K562 (cell line): ENCODE measurements at regions not wholly inside any gene's neighbourhood (a gene's known extent, or its start where the extent isn't known, plus 50 kb on each side); places are given as distances from the start of the nearest gene placed in this dataset.

Experiments used
- BMI1 ChIP-seq: fragments of 150-350 bp; IDR thresholded peaks from 2 replicates; pipeline ENCODE4 v1.6.1; 2014; ENCODE audit warnings: low read length
- ELF2 ChIP-seq: fragments of 250-450 bp; sonication (Bioruptor Pico); IDR thresholded peaks from 2 replicates; pipeline ENCODE4 v1.5.0; 2021; ENCODE audit warnings: mild to moderate bottlenecking
- FOXK2 ChIP-seq, 2 experiments: fragments of 450-650 bp; IDR thresholded peaks in 1 of 2; conservative IDR thresholded peaks in 1 of 2; 2 replicates each; pipeline ENCODE4 v1.6.1; 2016; ENCODE audit warnings: low read depth in 2 of 2, mild to moderate bottlenecking in 1 of 2
- FOXM1 ChIP-seq, 2 experiments: fragments of 450-650 bp in 1 of 2; sonication (generic) in 1 of 2; formaldehyde crosslinking in 1 of 2; IDR thresholded peaks; 2 replicates each; pipeline versions ENCODE4 v1.6.1 to v1.9.0; 2017 to 2022; ENCODE audit warnings: low read depth in 2 of 2, mild to moderate bottlenecking in 2 of 2, missing genetic modification reagents in 1 of 2, moderate library complexity in 1 of 2
- ILF3 ChIP-seq: fragments of 450-650 bp; IDR thresholded peaks from 2 replicates; pipeline ENCODE4 v1.6.1; 2018; ENCODE audit warnings: antibody characterized with exemption, mild to moderate bottlenecking, moderate library complexity, borderline replicate concordance
- JUNB ChIP-seq: fragments of 450-650 bp; formaldehyde crosslinking; conservative IDR thresholded peaks from 2 replicates; pipeline ENCODE4 v1.4.0; 2020; ENCODE audit warnings: mild to moderate bottlenecking
- MEIS2 ChIP-seq: fragments of 450-650 bp; IDR thresholded peaks from 2 replicates; pipeline ENCODE4 v1.6.1; 2014; ENCODE audit warnings: mild to moderate bottlenecking; ENCODE audit not compliant: partially characterized antibody
- NFE2 ChIP-seq: IDR thresholded peaks from 2 replicates; pipeline ENCODE4 v1.6.1; 2014; ENCODE audit warnings: antibody characterized with exemption, low read depth
- RAD21 ChIP-seq, 2 experiments: fragments of 250-450 bp in 1 of 2; fragments of 450-650 bp in 1 of 2; sonication (Bioruptor Pico) in 1 of 2; formaldehyde crosslinking in 1 of 2; IDR thresholded peaks in 1 of 2; conservative IDR thresholded peaks in 1 of 2; 2 replicates each; pipeline versions ENCODE4 v1.4.0 to v1.8.0; 2020 to 2022; ENCODE audit warnings: mild to moderate bottlenecking in 2 of 2, moderate library complexity in 1 of 2
- ZC3H8 ChIP-seq: fragments of 450-650 bp; IDR thresholded peaks from 2 replicates; pipeline ENCODE4 v1.6.1; 2017
- TF ChIP-seq, protein P1 (sequence below): sonication (generic); formaldehyde crosslinking; IDR thresholded peaks from 2 replicates; pipeline ENCODE4 v1.8.1; 2023; ENCODE audit warnings: missing genetic modification reagents, mild to moderate bottlenecking, borderline replicate concordance
- TF ChIP-seq, protein P2 (sequence below): fragments of 250-450 bp; sonication (Bioruptor Pico); IDR thresholded peaks from 2 replicates; pipeline ENCODE4 v1.8.0; 2022; ENCODE audit warnings: moderate library complexity, mild to moderate bottlenecking, inconsistent platforms
- TF ChIP-seq, protein P3 (sequence below): sonication (generic); formaldehyde crosslinking; IDR thresholded peaks from 2 replicates; pipeline ENCODE4 v1.8.1; 2023; ENCODE audit warnings: mild to moderate bottlenecking, missing genetic modification reagents
- TF ChIP-seq, protein P4 (sequence below): fragments of 450-650 bp; IDR thresholded peaks from 2 replicates; pipeline ENCODE4 v1.6.1; 2017; ENCODE audit warnings: antibody characterized with exemption

DNA sequence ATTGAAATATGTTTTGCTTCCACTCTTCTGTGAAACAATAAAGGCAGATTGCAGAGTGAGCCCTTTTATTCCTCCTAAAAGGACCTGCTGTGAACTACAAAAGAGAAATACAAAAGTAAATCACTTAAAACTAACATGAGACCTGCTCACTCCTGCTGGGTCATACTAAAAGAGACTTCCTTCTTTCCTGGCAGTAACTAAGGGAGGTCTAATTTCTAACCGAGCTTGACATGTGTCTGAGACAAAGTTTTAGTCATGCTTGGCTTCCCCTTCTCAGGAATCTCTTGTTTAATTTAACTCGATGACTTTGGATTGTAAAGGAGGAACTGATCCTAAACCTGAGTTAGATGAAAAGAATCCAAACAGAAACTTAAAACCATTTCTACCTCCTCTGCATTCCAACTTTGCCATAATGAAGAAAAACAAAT, 86.4 kb upstream of the CDH6 start (continued):
- TF ChIP-seq, protein P1, sequence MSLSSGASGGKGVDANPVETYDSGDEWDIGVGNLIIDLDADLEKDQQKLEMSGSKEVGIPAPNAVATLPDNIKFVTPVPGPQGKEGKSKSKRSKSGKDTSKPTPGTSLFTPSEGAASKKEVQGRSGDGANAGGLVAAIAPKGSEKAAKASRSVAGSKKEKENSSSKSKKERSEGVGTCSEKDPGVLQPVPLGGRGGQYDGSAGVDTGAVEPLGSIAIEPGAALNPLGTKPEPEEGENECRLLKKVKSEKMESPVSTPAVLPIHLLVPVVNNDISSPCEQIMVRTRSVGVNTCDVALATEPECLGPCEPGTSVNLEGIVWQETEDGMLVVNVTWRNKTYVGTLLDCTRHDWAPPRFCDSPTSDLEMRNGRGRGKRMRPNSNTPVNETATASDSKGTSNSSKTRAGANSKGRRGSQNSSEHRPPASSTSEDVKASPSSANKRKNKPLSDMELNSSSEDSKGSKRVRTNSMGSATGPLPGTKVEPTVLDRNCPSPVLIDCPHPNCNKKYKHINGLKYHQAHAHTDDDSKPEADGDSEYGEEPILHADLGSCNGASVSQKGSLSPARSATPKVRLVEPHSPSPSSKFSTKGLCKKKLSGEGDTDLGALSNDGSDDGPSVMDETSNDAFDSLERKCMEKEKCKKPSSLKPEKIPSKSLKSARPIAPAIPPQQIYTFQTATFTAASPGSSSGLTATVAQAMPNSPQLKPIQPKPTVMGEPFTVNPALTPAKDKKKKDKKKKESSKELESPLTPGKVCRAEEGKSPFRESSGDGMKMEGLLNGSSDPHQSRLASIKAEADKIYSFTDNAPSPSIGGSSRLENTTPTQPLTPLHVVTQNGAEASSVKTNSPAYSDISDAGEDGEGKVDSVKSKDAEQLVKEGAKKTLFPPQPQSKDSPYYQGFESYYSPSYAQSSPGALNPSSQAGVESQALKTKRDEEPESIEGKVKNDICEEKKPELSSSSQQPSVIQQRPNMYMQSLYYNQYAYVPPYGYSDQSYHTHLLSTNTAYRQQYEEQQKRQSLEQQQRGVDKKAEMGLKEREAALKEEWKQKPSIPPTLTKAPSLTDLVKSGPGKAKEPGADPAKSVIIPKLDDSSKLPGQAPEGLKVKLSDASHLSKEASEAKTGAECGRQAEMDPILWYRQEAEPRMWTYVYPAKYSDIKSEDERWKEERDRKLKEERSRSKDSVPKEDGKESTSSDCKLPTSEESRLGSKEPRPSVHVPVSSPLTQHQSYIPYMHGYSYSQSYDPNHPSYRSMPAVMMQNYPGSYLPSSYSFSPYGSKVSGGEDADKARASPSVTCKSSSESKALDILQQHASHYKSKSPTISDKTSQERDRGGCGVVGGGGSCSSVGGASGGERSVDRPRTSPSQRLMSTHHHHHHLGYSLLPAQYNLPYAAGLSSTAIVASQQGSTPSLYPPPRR = no peak
- TF ChIP-seq JUNB (no peak), FOXM1 (IDR thresholded peaks at IDR 0.05; ENCODE audit: low read depth) (no peak), FOXM1 (CRISPR knock-in tag; IDR thresholded peaks at IDR 0.05; ENCODE audit: low read depth) (no peak), RAD21 (CRISPR knock-in tag; conservative IDR thresholded peaks at IDR 0.05 in 1 of 2, IDR thresholded peaks at IDR 0.05 in 1 of 2) (no peak), BMI1 (no peak), ZC3H8 (no peak), NFE2 (no peak), ELF2 (CRISPR knock-in tag) (no peak), ILF3 (no peak), MEIS2 (no peak), FOXK2 (conservative IDR thresholded peaks at IDR 0.05 in 1 of 2, IDR thresholded peaks at IDR 0.05 in 1 of 2; ENCODE audit: low read depth in 2 of 2) (no peak)
- TF ChIP-seq, protein P2, sequence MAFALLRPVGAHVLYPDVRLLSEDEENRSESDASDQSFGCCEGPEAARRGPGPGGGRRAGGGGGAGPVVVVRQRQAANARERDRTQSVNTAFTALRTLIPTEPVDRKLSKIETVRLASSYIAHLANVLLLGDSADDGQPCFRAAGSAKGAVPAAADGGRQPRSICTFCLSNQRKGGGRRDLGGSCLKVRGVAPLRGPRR (CRISPR knock-in tag) = no peak
- TF ChIP-seq, protein P3, sequence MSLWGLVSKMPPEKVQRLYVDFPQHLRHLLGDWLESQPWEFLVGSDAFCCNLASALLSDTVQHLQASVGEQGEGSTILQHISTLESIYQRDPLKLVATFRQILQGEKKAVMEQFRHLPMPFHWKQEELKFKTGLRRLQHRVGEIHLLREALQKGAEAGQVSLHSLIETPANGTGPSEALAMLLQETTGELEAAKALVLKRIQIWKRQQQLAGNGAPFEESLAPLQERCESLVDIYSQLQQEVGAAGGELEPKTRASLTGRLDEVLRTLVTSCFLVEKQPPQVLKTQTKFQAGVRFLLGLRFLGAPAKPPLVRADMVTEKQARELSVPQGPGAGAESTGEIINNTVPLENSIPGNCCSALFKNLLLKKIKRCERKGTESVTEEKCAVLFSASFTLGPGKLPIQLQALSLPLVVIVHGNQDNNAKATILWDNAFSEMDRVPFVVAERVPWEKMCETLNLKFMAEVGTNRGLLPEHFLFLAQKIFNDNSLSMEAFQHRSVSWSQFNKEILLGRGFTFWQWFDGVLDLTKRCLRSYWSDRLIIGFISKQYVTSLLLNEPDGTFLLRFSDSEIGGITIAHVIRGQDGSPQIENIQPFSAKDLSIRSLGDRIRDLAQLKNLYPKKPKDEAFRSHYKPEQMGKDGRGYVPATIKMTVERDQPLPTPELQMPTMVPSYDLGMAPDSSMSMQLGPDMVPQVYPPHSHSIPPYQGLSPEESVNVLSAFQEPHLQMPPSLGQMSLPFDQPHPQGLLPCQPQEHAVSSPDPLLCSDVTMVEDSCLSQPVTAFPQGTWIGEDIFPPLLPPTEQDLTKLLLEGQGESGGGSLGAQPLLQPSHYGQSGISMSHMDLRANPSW (CRISPR knock-in tag) = no peak
- TF ChIP-seq, protein P4, sequence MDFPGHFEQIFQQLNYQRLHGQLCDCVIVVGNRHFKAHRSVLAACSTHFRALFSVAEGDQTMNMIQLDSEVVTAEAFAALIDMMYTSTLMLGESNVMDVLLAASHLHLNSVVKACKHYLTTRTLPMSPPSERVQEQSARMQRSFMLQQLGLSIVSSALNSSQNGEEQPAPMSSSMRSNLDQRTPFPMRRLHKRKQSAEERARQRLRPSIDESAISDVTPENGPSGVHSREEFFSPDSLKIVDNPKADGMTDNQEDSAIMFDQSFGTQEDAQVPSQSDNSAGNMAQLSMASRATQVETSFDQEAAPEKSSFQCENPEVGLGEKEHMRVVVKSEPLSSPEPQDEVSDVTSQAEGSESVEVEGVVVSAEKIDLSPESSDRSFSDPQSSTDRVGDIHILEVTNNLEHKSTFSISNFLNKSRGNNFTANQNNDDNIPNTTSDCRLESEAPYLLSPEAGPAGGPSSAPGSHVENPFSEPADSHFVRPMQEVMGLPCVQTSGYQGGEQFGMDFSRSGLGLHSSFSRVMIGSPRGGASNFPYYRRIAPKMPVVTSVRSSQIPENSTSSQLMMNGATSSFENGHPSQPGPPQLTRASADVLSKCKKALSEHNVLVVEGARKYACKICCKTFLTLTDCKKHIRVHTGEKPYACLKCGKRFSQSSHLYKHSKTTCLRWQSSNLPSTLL = no peak
